GM12874 (cell line): ENCODE measurements at regions not wholly inside any gene's neighbourhood (a gene's known extent, or its start where the extent isn't known, plus 50 kb on each side); places are given as distances from the start of the nearest gene placed in this dataset.

Experiments used
- CTCF ChIP-seq: IDR thresholded peaks from 2 replicates; pipeline ENCODE4 v1.5.1; 2011; ENCODE audit warnings: low read depth, mild to moderate bottlenecking, control low read depth, low read length, moderate library complexity; ENCODE audit not compliant: insufficient read depth

DNA sequence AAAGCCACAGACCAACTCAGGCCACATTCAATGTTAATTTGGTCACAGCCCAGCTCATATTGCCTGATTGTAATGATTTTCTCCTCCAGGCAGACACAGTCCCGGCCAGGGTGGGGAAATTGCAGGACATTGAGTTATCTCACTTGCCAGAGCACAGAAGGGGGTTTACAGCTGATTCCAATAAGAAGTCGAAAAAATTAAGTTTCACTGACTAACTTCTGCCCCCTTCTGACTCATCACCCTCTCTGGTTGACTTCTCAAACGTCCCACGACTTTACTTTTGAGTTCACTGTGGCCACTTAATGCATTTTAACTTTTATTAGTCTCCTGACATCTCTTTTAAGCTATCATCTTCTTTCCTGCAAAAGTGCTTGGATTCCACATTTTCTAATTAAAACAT, 321.4 kb upstream of the WWC1 start:
- no peak for TF ChIP-seq CTCF

GRCh38 chr5:167971706-167972105, 319.7 kb upstream of the WWC1 start:
- no peak for TF ChIP-seq CTCF

DNA sequence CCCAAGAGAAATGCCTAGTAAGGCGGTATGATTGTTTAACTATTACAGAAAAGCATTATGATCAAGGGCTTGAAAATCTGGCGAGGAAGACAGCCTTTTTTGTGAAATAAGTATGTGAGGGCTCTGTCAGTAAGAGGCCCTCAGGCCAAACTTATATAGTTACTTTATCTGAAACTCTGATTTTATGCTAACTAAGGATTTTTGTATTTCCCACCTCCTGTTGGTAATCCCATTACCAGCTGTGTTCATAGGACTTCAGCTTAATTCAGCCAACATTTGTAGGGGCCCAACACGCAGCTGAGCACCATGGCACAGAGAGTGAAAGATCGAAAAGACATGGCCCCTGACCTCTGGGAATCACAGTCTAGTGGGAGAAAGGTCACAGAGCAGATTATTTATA, 318.3 kb upstream of the WWC1 start:
- no peak for TF ChIP-seq CTCF

- TF ChIP-seq CTCF, result no peak
Measured at GRCh38 chr5:167984951-167985350, 306.5 kb upstream of the WWC1 start.

DNA sequence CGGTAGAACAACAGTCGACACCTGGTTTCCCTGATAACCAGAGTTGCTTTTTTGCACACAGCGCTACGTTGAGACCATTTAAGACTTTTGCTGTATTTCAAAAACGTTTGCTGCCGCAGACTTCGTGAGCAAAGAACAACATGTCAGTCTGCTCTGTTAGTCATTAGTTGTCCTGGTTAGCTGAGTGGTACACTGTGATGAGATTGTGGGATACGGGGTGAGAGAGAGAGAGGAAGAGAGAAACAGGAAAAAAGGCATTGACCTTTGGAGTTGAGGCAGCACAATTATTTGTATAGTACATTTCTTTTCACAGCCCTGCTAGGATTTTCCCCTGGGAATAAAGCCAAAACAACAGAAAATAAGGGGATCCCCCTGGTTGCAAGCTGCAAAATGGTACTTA, 306.1 kb upstream of the WWC1 start:
- no peak for TF ChIP-seq CTCF

DNA sequence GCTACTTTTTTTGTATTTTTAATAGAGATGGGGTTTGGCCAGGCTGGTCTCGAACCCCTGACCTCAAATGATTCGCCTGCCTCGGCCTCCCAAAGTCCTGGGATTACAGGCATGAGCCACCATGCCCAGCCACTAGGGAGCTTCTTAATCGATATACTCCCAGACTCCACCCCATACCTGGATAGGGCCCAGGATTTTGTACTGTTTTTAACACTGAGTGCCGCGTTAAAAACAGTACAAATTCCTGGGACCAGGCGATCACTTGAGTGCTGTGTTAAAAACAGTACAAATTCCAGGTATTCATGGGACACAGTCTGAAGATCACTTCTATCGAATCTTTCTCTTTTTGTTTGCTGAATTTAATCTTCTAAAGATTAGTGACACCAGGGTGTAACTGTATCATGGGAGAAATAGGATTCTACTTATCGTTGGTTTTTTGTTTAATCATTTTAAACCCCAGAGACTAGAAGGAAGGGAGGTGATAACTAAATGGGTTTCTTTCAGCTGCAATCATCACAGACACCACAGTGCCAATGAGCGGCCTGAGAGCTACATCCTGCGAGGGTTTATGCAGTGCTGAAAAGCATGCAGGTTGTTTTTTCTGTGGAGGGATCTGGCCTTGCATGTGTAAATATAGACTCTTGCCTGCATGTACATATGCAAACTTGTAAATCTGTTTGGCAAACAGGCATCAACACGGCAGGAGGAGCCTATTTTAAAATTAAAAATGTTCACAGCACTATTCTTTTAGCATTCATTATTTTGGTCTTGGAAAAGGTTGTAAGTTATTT, 303.8 kb upstream of the WWC1 start:
- no peak for TF ChIP-seq CTCF

GRCh38 chr5:167992868-167993267, 298.6 kb upstream of the WWC1 start:
- TF ChIP-seq CTCF, result no peak
